DMS153 (cell line): ENCODE measurements at regions not wholly inside any gene's neighbourhood (a gene's known extent, or its start where the extent isn't known, plus 50 kb on each side); places are given as distances from the start of the nearest gene placed in this dataset.
"Not testable (repeated sequence)": the region's sequence is repeated elsewhere in the genome, so short reads cannot be mapped to it uniquely, and the experiment has no call there.

ENCODE experiments used
- DNase-seq: peaks from one replicate; lab custom pipeline; 2025; lab: John Stamatoyannopoulos, UW

- DNase-seq = not testable (repeated sequence)
These were observed 324.8 kb downstream of the RAD51AP2 start for GRCh38 chr2:17193433-17193890.

GRCh38 chr2:17191223-17191622 lies 327.0 kb downstream of the RAD51AP2 start:
- no peak for DNase-seq

DNA sequence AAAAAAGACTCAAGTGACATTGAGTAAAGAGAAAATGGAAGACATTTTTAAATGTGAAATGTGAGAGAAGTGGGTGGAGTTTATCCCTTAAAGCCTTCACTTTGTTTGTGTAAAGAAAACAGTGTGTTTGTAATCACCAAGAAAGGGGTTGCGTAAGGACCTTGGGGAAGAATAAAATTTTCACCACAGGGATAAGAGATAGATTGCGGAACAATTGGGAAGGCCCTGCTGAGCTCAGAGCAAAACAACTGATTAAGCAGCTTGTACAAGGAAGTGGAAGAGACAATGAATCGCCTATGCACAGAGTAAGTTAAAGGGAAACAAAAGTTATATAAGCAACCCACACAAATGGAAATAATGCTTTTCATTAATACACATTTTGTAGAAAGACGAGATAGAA lies 327.7 kb downstream of the RAD51AP2 start:
- no peak for DNase-seq

- no peak for DNase-seq
These were observed 329.5 kb downstream of the RAD51AP2 start for GRCh38 chr2:17188721-17189120.

- no peak for DNase-seq
These were observed 333.7 kb downstream of the RAD51AP2 start for GRCh38 chr2:17184512-17184911.

DNA sequence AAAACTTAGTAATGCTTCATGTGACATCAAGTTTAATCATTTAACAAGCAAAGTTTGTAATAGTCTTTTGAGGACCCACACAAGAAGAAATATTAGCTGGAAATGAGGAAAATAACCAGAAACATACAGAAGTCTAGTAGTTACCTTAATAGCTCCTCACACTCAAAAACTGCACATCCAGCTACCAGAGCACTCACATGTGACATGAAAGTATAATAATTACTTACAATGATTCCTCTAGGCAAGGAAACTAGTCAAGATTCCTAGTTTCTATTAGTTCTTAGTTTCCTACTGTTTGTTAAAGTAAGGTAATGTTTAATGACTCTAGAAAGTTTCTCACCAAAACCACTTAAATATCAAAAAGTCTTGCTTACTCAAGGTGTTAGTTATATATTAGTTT lies 335.8 kb downstream of the RAD51AP2 start:
- no peak for DNase-seq

DNA sequence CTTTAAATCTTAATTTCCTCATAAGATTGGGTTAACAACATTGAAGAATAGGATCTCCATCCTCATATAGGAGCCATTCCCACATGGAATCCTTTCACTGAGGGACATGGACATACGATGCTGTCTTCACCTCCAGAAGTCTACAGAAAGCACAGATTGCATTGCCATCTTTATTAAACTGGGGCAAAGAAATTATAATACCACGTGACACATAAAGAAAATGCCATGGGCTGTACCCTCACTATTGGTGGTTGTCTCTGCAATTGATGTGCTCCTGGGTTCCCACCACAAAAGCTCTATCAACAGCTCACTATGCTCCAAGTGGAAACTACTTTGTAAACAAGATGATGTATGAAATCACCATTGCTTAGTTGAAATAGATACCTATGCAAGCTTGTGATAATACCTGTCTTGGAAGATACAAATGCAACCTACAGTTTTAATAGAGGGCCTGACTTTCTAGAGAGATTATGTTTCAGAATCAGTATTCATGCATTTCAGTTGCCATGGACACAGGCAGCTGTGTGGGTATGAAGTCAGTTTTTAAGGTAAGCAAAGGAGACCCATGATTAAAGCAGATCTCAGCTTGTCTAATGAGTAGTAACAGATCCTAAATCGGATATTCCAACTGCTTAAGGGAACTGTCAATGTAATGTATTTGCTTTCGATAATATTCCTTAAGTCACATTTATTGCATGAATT lies 337.0 kb downstream of the RAD51AP2 start:
- no peak for DNase-seq

DNA sequence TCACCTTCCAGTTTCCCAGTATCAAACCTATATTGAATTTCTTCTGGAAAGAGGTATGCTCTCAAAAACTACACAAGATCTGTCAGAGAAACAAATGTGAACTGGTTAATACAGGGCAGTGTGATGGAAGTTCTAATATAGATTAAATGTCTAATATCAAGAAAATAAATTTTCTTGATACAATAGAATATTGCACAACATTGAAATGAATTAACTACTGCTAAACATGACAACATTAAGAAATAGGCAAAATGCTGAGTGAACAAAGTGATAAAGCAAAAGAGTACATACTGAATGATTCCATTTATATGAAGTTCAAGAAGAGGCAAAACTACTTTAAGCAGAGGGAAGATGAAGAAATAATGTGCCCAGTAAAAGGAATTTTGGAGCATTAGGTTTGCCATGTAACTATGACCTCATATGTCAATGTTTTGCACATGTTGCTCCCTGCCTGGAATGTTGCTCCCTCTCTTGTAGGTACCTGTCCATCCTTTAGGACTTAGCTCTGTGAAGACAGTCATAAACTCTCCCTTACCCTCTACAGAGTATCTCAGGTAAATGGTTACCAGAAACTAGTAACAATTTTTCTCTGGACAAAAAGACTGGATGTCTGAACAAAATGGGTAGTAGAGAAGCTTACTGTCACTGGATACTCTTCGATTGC lies 339.0 kb downstream of the RAD51AP2 start:
- no peak for DNase-seq

GRCh38 chr2:17177088-17177487 lies 341.2 kb downstream of the RAD51AP2 start:
- no peak for DNase-seq

- peak; percentile 30 for DNase-seq
These were observed 346.7 kb downstream of the RAD51AP2 start for GRCh38 chr2:17171446-17172049.

- peak; percentile 67 for DNase-seq
These were observed 351.7 kb downstream of the RAD51AP2 start for GRCh38 chr2:17166506-17166905.

DNA sequence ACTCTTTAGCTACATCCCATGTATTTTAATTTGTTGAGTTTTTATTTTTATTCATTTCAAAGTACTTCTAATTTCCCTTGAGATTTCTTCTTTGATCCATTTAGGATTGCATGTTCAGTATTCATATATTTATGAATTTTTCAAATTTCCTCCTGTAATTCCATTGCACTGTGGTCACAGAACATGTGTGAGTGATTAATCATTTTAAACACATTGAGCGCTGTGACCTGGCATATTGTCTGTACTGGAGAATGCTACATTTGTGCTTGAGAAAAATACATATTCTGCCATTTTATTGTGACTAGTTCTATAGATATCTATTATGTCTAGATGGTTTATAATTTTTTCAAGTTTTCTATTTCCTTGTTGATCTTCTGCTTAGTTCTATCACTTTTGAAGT lies 353.7 kb downstream of the RAD51AP2 start:
- no peak for DNase-seq

GRCh38 chr2:17163638-17164037 lies 354.6 kb downstream of the RAD51AP2 start:
- no peak for DNase-seq

GRCh38 chr2:17162713-17163112 lies 355.5 kb downstream of the RAD51AP2 start:
- peak; percentile 35 for DNase-seq

DNA sequence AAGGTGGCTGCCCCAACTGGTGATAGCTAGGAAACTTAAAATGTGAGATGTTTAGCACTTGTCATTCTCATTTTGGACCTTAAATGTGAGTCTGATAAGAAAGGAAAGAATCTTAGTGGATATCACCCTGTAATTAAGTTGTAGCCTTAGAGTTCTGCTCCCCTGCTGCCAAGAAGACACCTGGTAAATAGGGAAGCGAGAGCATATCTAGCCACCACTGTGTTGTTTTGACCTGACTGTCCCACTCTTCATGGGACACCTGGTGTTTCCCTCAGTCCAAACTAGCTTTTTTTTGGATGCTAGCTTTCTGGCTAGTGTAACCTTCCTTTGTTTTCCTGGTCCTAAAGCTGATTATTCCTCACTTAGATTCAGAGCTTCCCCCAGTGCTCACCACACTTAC lies 357.6 kb downstream of the RAD51AP2 start:
- DNase-seq = no peak

- no peak for DNase-seq
These were observed 362.2 kb downstream of the RAD51AP2 start for GRCh38 chr2:17156086-17156485.

DNA sequence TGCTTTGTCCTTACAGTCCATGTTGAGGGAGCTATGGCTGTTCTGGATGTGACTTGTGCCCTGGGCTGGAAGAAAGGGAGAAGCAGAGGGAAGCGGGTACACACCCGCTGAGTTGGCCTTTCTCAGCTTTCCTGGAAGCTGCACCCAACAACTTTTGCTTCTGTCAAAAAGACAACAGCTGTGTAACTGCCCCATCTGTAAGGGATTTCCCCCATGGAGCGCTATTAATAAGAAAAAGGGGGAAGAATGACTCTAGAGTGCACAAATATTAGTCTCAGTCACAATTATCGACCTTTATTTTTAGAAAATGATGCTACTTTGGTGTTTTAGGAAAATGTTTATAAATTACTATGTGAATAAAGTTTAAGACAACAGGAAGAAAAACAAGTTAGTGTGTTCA lies 368.3 kb downstream of the RAD51AP2 start:
- no peak for DNase-seq

GRCh38 chr2:17148407-17149145 lies 369.7 kb downstream of the RAD51AP2 start:
- no peak for DNase-seq

- no peak for DNase-seq
These were observed 371.9 kb downstream of the RAD51AP2 start for GRCh38 chr2:17146358-17146757.

GRCh38 chr2:17136877-17137276 lies 381.4 kb downstream of the RAD51AP2 start:
- DNase-seq = no peak

- DNase-seq = no peak
These were observed 382.0 kb downstream of the RAD51AP2 start for GRCh38 chr2:17136231-17136630.

DNA sequence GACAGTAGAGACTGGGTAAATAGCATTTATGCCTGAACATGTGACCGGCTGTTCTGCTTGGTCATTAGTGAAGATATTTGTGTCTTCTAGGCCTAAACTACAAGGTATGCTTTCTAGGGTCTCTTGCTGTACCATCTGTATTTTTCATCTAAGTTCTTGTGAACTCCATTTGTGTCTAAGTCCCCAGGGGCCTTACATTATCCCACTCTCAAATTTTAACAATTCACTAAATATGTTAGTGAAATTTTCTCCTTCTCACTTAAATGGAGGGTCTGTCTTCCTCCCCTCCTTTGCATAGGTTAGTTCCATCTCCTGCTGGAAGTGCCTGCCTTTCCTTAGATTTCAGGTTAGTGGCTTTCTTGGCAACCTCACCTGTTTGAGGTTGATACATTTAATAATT lies 382.6 kb downstream of the RAD51AP2 start:
- no peak for DNase-seq
